NCI-H1436 (cell line): ENCODE measurements at regions not wholly inside any gene's neighbourhood (a gene's known extent, or its start where the extent isn't known, plus 50 kb on each side); places are given as distances from the start of the nearest gene placed in this dataset.
"Not testable (repeated sequence)": the region's sequence is repeated elsewhere in the genome, so short reads cannot be mapped to it uniquely, and the experiment has no call there.

Experiments used
- DNase-seq: peaks from one replicate; lab custom pipeline; 2025; lab: John Stamatoyannopoulos, UW

GRCh38 chr20:39986173-39986904 lies 702.7 kb downstream of the MAFB start:
- no peak for DNase-seq

GRCh38 chr20:39985271-39985827 lies 703.7 kb downstream of the MAFB start:
- no peak for DNase-seq

- no peak for DNase-seq
Measured at GRCh38 chr20:39983655-39984054, 705.4 kb downstream of the MAFB start.

GRCh38 chr20:39983183-39983582 lies 705.9 kb downstream of the MAFB start:
- DNase-seq: no peak

DNA sequence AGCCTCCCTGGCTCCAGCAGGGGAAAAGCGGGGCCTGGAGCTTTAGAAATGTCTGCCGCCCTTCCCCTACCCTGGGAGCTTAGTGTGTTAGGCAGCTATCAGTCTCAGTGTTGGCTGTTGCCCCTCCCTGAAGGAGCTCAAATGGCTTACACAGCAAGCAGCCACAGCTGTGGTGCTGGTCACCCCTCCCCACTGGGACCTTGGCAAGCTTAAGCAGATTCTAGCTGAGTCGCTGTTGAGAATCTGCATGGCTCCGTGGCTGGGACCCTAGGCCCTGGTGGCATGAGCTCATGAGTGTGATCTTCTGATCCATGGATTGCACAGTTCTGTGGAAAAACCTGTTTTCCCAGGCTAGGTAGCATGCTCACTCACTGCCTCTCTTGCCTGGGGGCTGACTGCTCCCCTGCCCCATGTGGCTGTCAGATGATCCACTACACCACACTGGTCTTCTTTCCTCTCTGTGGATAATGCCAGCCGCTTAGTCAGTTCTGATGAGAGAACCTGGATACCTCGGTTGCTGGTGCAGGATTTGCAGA lies 714.0 kb downstream of the MAFB start:
- DNase-seq: no peak

GRCh38 chr20:39968495-39968894 lies 720.5 kb downstream of the MAFB start:
- DNase-seq: no peak

GRCh38 chr20:39967806-39968205 lies 721.2 kb downstream of the MAFB start:
- DNase-seq: no peak

- DNase-seq: no peak
Measured at GRCh38 chr20:39961637-39962244, 727.3 kb downstream of the MAFB start.

- DNase-seq: no peak
Measured at GRCh38 chr20:39960522-39961428, 728.3 kb downstream of the MAFB start.

DNA sequence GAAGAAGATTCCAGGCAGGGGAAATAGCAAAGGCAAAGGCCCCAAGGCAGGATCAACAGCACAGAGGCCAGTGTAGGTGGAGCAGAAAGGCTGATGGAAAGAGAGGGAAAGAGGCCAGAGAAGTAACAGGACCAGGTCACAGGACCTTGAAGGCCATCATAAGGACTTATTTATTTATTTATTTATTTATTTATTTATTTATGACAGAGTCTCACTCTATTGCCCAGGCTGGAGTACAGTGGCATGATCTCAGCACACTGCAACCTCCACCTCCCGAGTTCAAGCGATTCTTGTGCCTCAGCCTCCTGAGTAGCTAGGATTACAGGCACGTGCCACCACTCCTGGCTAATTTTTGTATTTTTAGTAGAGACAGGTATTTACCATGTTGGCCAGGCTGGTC lies 731.1 kb downstream of the MAFB start:
- DNase-seq: not testable (repeated sequence)

DNA sequence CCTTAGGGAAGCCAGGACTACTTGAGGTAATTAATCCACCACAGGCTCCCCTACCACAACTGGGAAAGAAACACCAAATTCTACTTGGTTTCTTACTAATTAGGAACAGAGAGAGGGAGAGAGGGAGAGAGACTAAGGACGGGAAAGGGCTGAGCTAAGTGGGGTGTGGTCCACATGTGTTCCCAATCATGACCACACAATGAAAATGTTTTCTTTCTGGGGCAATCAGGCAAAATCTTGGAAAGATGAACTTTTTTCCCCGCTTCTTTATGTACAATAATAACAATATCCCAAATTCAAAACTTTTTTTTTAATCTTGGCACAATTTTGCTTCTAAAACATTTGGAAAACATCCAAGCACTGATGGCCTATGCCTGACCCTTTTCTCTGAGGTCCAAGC lies 734.4 kb downstream of the MAFB start:
- no peak for DNase-seq

- no peak for DNase-seq
Measured at GRCh38 chr20:39946931-39947330, 742.1 kb downstream of the MAFB start.

- no peak for DNase-seq
Measured at GRCh38 chr20:39946053-39946810, 742.8 kb downstream of the MAFB start.

DNA sequence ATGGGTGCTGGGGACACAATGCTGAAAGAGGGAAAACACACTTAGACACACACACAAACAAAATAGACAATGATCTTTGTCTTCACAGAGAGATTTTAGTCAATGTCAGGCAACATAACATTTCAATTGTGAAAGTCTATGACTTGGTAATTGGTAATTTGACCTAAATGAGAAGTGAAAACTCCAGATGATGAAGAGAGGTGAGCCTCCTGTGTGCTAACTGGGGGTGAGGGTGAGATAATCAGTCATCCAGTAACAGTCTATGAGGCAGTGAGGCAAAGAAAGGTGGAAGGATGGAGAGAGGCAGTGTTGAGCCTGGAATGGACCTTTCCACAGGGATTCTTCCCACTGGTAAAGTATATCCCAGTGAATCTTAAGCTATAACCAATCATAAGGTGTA lies 744.2 kb downstream of the MAFB start:
- DNase-seq: no peak

GRCh38 chr20:39943336-39943735 lies 745.7 kb downstream of the MAFB start:
- no peak for DNase-seq

DNA sequence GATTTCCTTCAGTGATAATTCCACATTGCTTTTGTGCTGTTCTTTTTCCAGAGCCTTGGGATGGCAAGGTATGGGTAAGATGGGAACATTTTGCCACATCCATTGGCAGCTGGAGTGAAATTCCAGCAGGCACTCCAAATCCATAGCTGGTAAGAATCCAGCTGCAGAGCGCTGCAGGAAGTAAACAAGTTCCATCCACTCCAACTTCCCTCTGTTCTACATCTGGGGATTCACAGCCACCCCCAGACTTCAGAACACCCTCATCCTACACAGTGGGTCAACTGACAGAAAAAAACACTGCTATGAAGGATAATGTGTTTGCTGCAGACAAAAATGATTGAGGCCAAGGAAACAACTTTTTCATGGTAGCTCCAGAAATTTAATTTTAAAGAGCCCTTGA lies 747.8 kb downstream of the MAFB start:
- no peak for DNase-seq

DNA sequence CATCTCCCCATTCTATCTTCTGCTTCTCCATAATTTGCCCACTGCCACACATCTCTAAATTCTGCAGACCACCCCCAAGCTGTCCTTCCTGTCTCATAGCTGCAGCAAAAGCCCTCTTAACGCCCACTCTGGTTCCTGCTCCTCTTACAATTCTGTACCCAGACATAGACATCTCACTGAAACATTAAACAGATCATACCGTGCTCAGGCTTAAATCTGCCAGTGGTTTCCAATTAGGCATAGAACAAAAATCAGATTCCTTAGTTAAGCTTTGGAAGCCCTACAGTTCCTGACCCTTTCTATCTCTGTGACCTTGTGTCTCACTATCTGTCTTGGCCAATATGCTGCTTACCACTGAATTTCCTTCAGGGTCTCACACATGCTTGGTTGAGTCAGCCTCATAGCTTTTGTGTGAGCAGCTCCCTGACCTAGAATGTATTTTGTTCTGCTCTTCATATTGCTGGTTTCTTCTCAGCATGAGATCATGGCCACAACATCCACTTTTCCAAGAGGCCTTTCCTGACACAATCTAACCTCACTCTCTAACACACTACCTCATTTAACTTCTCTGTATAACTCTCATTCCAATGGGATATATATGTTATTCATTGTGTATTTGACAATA lies 749.7 kb downstream of the MAFB start:
- no peak for DNase-seq

- no peak for DNase-seq
Measured at GRCh38 chr20:39936401-39936800, 752.6 kb downstream of the MAFB start.

- no peak for DNase-seq
Measured at GRCh38 chr20:39935901-39936300, 753.1 kb downstream of the MAFB start.

GRCh38 chr20:39916236-39916765 lies 772.7 kb downstream of the MAFB start:
- no peak for DNase-seq

DNA sequence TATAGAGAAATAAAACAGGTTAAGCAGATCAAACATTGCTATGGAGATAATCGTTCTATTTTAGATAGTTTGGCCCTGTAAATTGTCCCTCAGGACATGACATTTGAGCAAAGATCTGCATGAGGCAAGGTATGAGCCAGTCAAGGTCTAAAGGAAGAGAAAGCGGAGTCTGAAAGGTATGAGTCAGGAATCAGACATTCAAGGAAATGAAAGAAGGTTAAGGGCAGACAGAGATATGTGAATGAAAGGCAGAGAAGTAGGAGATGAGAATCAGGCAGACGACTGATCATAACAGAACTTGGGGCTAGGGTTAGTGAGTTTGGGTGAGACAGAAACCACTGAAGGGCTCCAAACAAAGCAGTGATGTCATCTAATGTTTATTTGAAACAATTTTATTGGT lies 775.8 kb downstream of the MAFB start:
- no peak for DNase-seq
